ENCODE measurements at regions not wholly inside any gene's neighbourhood (a gene's known extent, or its start where the extent isn't known, plus 50 kb on each side); places are given as distances from the start of the nearest gene placed in this dataset.

- ATAC-seq, result no peak
- WGBS, result 67% methylated on average over 2 of the region's 2 CpGs
- intact Hi-C loops (cut with DNase I), result no loop called here
Measured at GRCh38 chr7:16178092-16178491, 243.2 kb downstream of the CRPPA start.

GRCh38 chr7:16174253-16174652, 247.1 kb downstream of the CRPPA start:
- no peak for ATAC-seq
- H3K27ac ChIP-seq (ENCODE audit: low read length), result no peak overlapping the region
- WGBS, result 82% methylated on average over 4 of the region's 4 CpGs
- H3K27me3 ChIP-seq (ENCODE audit: control insufficient read depth, insufficient read depth), result no peaks in the 10 kb centered on the region
- H3K9me3 ChIP-seq (ENCODE audit: control insufficient read depth, low read length), result no peaks in the 10 kb centered on the region
- no peak overlapping the region for H3K4me3 ChIP-seq (ENCODE audit: low read length)
- intact Hi-C loops (cut with DNase I), result no loop called here
- H3K4me1 ChIP-seq (ENCODE audit: control insufficient read depth, insufficient read depth, low read length), result no peaks in the 10 kb centered on the region
- DNase-seq, result no peak

More at GRCh38 chr7:16178092-16178491, 243.2 kb downstream of the CRPPA start:
- DNase-seq, result no peak
- Histone ChIP-seq H3K27ac (ENCODE audit: low read length) (no peak overlapping the region), H3K9me3 (ENCODE audit: control insufficient read depth, low read length) (no peaks in the 10 kb centered on the region), H3K4me1 (ENCODE audit: control insufficient read depth, insufficient read depth, low read length) (no peaks in the 10 kb centered on the region), H3K27me3 (ENCODE audit: control insufficient read depth, insufficient read depth) (no peaks in the 10 kb centered on the region), H3K4me3 (ENCODE audit: low read length) (no peak overlapping the region)

- intact Hi-C loops (cut with DNase I), result no loop called here
- DNase-seq, result no peak
- Histone ChIP-seq H3K4me3 (ENCODE audit: low read length) (no peak overlapping the region), H3K27me3 (ENCODE audit: control insufficient read depth, insufficient read depth) (no peaks in the 10 kb centered on the region), H3K4me1 (ENCODE audit: control insufficient read depth, insufficient read depth, low read length) (no peaks in the 10 kb centered on the region), H3K9me3 (ENCODE audit: control insufficient read depth, low read length) (no peaks in the 10 kb centered on the region), H3K27ac (ENCODE audit: low read length) (no peak overlapping the region)
- 96% methylated on average over 2 of the region's 2 CpGs for WGBS
- ATAC-seq, result no peak
Measured at GRCh38 chr7:16172366-16172765, 249.0 kb downstream of the CRPPA start.

- WGBS, result 76% methylated on average over 3 of the region's 3 CpGs
- intact Hi-C loops (cut with DNase I), result no loop called here
- Histone ChIP-seq H3K4me3 (ENCODE audit: low read length) (no peak overlapping the region), H3K27ac (ENCODE audit: low read length) (no peak overlapping the region), H3K4me1 (ENCODE audit: control insufficient read depth, insufficient read depth, low read length) (no peaks in the 10 kb centered on the region), H3K9me3 (ENCODE audit: control insufficient read depth, low read length) (no peaks in the 10 kb centered on the region), H3K27me3 (ENCODE audit: control insufficient read depth, insufficient read depth) (no peaks in the 10 kb centered on the region)
- ATAC-seq, result no peak
- DNase-seq, result no peak
Measured at GRCh38 chr7:16171928-16172327, 249.4 kb downstream of the CRPPA start.

GRCh38 chr7:16170671-16171070, 250.7 kb downstream of the CRPPA start:
- ATAC-seq (no peak), DNase-seq (peak in 1 of 3 donors; percentile 57)
- H3K4me1 ChIP-seq (ENCODE audit: control insufficient read depth, insufficient read depth, low read length), result no peaks in the 10 kb centered on the region
- H3K27ac ChIP-seq (ENCODE audit: low read length), result no peak overlapping the region
- intact Hi-C loops (cut with DNase I), result no loop called here
- no peak overlapping the region for H3K4me3 ChIP-seq (ENCODE audit: low read length)
- H3K9me3 ChIP-seq (ENCODE audit: control insufficient read depth, low read length), result no peaks in the 10 kb centered on the region
- H3K27me3 ChIP-seq (ENCODE audit: control insufficient read depth, insufficient read depth), result no peaks in the 10 kb centered on the region
- 95% methylated on average over 18 of the region's 18 CpGs for WGBS

- ATAC-seq, result no peak
- intact Hi-C loops (cut with DNase I), result no loop called here
Measured at GRCh38 chr7:16169537-16169936, 251.8 kb downstream of the CRPPA start.

GRCh38 chr7:16167526-16167925, 253.8 kb downstream of the CRPPA start:
- WGBS, result 92% methylated on average over 3 of the region's 3 CpGs
- H3K27me3 ChIP-seq (ENCODE audit: control insufficient read depth, insufficient read depth), result no peaks in the 10 kb centered on the region
- H3K9me3 ChIP-seq (ENCODE audit: control insufficient read depth, low read length), result no peaks in the 10 kb centered on the region
- no peaks in the 10 kb centered on the region for H3K4me1 ChIP-seq (ENCODE audit: control insufficient read depth, insufficient read depth, low read length)
- no peak overlapping the region for H3K4me3 ChIP-seq (ENCODE audit: low read length)
- intact Hi-C loops (cut with DNase I), result no loop called here
- no peak overlapping the region for H3K27ac ChIP-seq (ENCODE audit: low read length)
- no peak for DNase-seq
- no peak for ATAC-seq

More at GRCh38 chr7:16169537-16169936, 251.8 kb downstream of the CRPPA start:
- no peaks in the 10 kb centered on the region for H3K27me3 ChIP-seq (ENCODE audit: control insufficient read depth, insufficient read depth)
- H3K4me1 ChIP-seq (ENCODE audit: control insufficient read depth, insufficient read depth, low read length), result no peaks in the 10 kb centered on the region
- 58% methylated on average over 2 of the region's 2 CpGs for WGBS
- H3K4me3 ChIP-seq (ENCODE audit: low read length), result no peak overlapping the region
- H3K27ac ChIP-seq (ENCODE audit: low read length), result no peak overlapping the region
- no peaks in the 10 kb centered on the region for H3K9me3 ChIP-seq (ENCODE audit: control insufficient read depth, low read length)
- DNase-seq, result no peak

- no peak overlapping the region for H3K4me3 ChIP-seq (ENCODE audit: low read length)
- H3K27me3 ChIP-seq (ENCODE audit: control insufficient read depth, insufficient read depth), result no peaks in the 10 kb centered on the region
- peaks cover 2% of the 10 kb centered on the region for H3K9me3 ChIP-seq (ENCODE audit: control insufficient read depth, low read length)
- no peaks in the 10 kb centered on the region for H3K4me1 ChIP-seq (ENCODE audit: control insufficient read depth, insufficient read depth, low read length)
- no peak overlapping the region for H3K27ac ChIP-seq (ENCODE audit: low read length)
- WGBS, result 96% methylated on average over 4 of the region's 4 CpGs
- DNase-seq (no peak), ATAC-seq (no peak)
- intact Hi-C loops (cut with DNase I), result no loop called here
Measured at GRCh38 chr7:16144361-16144760, 277.0 kb downstream of the CRPPA start.

- ATAC-seq, result no peak
- no peaks in the 10 kb centered on the region for H3K27me3 ChIP-seq (ENCODE audit: control insufficient read depth, insufficient read depth)
- DNase-seq, result no peak
- H3K9me3 ChIP-seq (ENCODE audit: control insufficient read depth, low read length), result no peaks in the 10 kb centered on the region
- 91% methylated on average over 2 of the region's 2 CpGs for WGBS
- H3K27ac ChIP-seq (ENCODE audit: low read length), result no peak overlapping the region
- no peak overlapping the region for H3K4me3 ChIP-seq (ENCODE audit: low read length)
- H3K4me1 ChIP-seq (ENCODE audit: control insufficient read depth, insufficient read depth, low read length), result no peaks in the 10 kb centered on the region
- intact Hi-C loops (cut with DNase I), result no loop called here
Measured at GRCh38 chr7:16137944-16138343, 283.4 kb downstream of the CRPPA start.

GRCh38 chr7:16136896-16137295, 284.4 kb downstream of the CRPPA start:
- no peak overlapping the region for H3K27ac ChIP-seq (ENCODE audit: low read length)
- no peak overlapping the region for H3K4me3 ChIP-seq (ENCODE audit: low read length)
- H3K27me3 ChIP-seq (ENCODE audit: control insufficient read depth, insufficient read depth), result no peaks in the 10 kb centered on the region
- DNase-seq (no peak), ATAC-seq (no peak)
- intact Hi-C loops (cut with DNase I), result no loop called here
- no peaks in the 10 kb centered on the region for H3K4me1 ChIP-seq (ENCODE audit: control insufficient read depth, insufficient read depth, low read length)
- H3K9me3 ChIP-seq (ENCODE audit: control insufficient read depth, low read length), result no peaks in the 10 kb centered on the region
- 93% methylated on average over 2 of the region's 2 CpGs for WGBS

- Histone ChIP-seq H3K27ac (ENCODE audit: low read length) (no peak overlapping the region), H3K27me3 (ENCODE audit: control insufficient read depth, insufficient read depth) (no peaks in the 10 kb centered on the region), H3K9me3 (ENCODE audit: control insufficient read depth, low read length) (no peaks in the 10 kb centered on the region), H3K4me3 (ENCODE audit: low read length) (no peak overlapping the region), H3K4me1 (ENCODE audit: control insufficient read depth, insufficient read depth, low read length) (peaks cover 4% of the 10 kb centered on the region)
- no peak for DNase-seq
- ATAC-seq, result no peak
- intact Hi-C loops (cut with DNase I), result no loop called here
Measured at GRCh38 chr7:16135658-16136057, 285.7 kb downstream of the CRPPA start.

All from right cardiac atrium (tissue), 5 donors.